Fibroblast of skin of scalp (primary cell): ENCODE measurements at regions not wholly inside any gene's neighbourhood (a gene's known extent, or its start where the extent isn't known, plus 50 kb on each side); places are given as distances from the start of the nearest gene placed in this dataset.
"Not testable (repeated sequence)": the region's sequence is repeated elsewhere in the genome, so short reads cannot be mapped to it uniquely, and the experiment has no call there.

Experiments
- DNase-seq: peaks from one replicate; pipeline ENCODE4 v3.0.0-alpha.2; 2013

DNA sequence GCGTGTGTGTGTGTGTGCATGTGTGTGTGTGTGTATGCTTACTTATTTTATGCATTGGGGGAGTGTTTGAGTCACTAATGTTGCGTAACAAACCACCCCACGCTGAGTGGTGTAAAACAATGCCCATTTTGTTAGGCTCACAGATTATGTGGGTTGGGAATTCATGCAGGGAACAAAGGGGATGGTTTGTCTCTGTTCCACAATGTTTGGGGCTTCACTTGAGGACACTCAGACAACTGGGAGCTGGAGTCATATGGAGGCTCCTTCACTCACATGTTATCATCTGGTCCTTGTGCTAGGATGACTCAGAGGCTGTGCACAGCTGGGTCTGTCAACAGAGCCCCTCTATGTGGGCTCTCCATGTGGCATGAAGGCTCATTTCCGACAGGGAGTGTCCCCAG lies 51.3 kb upstream of the LARGE1 start:
- no peak for DNase-seq

DNA sequence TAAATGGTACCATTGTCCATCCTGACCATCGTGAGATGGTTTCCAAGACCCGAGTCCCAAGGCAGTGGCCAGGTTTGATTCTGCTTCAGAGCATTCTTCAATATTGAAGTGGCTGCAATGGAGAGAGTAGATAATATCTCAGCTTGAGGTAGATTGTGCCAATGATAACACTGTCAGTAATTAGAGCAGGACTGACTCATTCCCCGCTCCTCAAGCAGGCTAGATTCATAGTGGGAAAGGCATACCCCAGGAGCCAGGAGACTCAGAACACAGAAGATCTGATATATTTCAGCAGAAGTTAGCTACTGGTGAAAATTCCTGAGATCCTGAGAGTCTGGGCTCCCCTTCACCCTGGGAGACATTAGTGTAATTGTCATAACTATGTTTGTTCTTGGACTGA lies 55.6 kb upstream of the LARGE1 start:
- no peak for DNase-seq

DNA sequence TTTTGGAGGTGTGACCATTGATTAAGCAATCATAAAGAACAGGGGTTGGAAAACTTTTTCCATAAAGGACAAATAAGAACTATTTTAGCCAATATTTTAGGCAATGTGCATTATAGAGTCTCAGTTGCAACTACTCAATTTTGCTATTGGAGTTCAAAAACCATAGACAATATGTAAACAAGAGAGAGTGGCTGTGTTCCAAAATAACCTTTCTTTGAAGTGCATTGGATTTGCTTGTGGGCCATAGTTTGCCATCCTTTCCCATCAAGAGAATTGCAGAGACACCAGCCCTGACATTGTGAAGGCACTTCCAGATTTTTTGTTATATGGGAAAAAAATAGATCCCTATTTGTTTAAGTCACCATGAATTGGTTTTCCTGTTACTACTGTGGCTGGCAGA lies 63.3 kb upstream of the LARGE1 start:
- no peak for DNase-seq

DNA sequence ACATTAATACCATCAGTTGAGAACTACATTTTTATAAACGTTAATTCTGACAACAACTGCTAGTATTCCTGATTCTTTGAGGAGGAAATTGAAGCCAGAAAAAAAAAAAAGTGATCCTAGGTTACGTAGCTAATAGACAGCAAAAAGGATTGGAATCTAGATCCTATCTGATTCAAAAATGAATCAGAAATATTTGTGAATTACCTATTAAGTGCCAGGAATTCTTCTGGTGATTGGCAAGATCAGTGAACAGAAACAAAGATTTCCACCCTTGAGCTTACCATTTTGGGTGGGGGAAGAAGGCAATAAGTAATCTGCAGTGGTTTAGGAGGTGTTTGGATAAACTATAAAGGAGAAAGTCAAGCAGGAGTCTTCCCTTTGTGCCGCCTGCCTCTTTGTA lies 63.9 kb upstream of the LARGE1 start:
- no peak for DNase-seq

DNA sequence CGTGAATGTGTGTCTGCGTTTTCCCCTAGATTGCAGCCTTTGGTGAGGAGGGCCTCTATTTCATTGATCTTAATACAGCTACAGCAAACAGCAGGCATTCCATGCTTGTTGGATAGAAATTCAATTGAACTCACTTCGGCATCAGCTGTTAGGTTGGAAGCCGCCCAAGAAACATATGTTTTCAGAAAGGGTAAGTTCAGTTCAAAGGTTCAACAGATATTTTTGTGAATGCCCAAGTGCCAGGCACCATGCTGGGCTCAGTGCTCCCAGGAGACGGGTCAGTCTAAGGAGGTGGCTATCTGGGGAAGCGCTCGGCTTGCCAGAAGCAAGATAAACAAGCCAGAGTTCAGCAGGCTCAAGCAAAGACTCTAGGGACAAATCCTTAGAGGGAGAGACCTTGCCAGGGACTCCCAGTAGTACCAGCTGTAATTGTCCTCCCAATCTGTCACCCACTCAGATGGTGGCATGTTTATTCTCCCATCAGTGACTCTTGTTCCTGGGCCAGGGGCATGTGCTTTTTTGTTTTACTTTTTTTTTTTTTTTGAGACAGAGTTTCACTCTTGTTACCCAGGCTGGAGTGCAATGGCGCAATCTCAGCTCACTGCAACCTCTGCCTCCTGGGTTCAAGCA lies 64.5 kb upstream of the LARGE1 start:
- DNase-seq = no peak

DNA sequence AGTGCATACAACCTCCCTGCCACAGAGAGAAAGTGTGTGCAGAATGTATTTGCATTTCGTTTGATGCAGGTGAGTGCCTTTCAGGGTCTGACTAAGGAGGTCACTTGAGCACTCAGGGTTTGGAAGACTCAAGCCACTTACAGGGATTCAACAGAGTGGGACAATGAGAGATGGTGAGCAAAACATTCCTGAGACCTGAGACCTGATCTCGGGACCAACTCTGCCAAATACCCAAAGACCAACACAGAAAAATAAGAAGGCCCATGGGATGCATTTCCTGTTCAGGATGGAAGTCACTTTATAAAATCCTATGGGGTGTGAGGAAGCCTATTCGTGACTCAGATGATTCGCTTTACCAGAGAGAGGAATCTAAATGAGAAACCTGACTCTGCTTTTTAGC lies 65.2 kb upstream of the LARGE1 start:
- DNase-seq = no peak

DNA sequence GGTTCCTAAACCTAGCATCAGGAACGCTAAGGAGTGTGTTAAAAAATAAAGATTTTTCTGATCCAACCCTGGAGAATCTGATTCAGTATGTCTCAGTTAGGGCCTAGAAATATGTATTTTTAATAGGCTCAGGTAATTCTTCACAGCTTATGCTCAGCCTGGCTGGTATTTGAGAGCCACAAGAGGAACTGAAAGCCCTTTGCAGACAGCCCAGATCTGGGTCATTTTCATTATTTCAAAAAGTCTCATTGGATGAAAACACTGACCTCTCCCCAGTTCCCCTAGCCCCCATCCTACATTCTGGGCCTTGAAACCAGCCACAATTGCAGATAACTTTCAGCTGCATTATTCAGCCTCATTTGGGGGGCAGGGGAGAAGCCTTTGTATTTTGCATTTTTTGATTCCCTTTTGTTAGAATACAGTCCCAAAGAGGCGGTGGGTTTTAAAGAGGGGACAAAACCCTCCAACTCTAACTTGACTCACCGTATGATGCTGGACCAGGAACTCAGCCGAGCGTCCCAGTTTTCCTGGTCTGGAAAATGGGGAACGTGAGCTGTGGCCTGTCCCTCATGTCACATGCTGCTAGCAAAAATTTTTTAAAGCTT lies 66.0 kb upstream of the LARGE1 start:
- DNase-seq = no peak

DNA sequence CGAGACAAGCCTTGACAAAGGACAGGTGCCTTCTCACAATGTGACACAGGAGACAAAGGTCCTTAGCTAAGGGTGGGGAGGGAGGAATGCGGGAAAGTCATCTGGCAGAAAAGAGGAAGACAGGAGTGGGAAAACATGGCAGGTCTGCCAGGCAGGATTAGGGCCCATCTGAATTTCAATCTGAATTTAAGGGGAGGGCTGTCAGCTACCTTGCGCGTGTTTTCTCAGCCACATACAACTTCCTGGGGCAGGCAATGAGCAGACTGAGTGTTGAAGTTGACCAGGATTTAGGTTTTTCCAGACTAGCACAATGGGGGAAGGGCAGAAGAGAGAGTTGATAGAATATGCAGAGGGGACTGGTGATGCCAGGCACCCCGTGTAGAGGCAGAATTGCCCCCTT lies 66.7 kb upstream of the LARGE1 start:
- no peak for DNase-seq

DNA sequence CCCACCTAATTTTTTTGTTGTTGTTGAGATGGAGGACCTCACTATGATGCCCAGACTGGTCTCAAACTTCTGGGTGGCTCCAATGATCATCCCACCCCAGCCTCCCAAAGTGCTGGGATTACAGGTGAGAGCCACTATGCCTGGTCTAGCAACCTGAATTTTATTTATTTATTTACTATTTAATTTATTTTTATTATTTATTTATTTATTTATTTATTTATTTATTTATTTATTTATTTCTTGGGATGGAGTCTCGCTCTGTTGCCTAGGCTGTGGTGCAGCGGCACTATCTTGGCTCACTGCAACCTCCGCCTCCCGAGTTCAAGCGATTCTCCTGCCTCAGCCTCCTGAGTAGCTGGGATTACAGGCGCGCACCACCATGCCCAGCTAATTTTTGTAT lies 69.0 kb upstream of the LARGE1 start:
- not testable (repeated sequence) for DNase-seq

DNA sequence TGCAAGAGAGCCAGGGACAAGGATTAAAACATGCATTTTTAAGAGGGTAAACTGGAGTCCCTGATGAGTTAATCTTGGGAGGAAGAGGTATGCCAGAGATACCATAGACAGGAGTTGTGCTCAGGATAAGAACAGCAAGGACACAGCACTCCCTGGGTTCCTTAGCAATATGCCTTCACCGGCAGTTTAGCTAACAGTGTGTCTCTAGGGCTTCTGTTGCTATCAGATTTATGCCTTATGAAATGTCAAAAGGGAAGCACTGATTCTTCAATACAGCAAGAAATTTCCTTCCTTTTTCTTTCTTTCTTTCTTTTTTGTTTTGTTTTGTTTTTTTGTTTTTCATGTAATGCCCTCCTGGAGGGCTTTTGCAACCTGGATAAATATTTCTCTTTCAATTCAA lies 71.3 kb upstream of the LARGE1 start:
- DNase-seq = no peak

DNA sequence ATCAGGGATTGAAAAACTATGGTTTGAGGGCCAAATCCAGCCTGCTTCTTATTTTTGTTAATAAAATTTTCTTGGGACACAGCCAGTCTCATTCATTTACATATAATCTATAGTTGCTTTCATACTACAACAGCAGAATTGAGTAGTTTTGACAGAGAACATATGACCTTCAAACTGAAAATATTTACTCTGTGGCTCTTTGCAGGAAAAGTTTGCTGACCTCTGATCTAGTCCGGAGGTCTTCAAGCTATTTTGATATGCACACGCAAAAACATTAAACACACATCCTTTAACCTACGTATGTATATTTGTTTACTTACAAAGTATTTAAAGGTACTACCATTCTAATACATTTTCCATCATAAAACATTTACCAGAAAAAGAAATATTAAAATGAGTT lies 76.5 kb upstream of the LARGE1 start:
- DNase-seq = no peak

DNA sequence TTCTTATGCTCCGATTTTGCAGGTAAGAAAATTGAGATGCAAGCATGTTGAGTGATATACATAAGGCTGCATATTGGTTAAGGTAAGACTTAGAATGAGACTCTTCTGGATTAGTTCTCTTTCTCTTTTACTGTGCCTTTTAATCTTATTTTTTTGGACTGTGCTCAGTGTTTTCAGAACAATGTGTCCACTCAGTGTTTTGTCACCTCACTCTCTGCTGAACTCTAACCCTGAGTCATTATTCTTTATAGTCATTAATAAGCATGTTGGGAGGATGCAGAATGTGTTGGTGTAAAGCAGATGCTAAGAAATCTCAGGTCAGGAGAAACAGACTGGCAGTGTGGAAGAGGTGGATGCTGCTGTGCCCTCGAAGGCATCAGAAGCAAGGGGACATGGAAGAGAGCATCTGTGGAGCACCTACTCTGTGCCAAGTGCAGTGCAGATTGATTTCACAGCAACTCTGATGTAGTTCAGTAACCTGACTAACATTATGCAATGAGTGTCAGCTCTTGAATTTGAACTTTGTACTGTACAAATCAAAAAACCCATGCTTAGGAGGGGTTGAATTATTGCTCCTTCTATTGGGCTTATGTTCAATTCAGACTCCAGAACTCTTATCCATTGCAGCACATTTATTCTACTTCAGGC lies 80.7 kb upstream of the LARGE1 start:
- no peak for DNase-seq

DNA sequence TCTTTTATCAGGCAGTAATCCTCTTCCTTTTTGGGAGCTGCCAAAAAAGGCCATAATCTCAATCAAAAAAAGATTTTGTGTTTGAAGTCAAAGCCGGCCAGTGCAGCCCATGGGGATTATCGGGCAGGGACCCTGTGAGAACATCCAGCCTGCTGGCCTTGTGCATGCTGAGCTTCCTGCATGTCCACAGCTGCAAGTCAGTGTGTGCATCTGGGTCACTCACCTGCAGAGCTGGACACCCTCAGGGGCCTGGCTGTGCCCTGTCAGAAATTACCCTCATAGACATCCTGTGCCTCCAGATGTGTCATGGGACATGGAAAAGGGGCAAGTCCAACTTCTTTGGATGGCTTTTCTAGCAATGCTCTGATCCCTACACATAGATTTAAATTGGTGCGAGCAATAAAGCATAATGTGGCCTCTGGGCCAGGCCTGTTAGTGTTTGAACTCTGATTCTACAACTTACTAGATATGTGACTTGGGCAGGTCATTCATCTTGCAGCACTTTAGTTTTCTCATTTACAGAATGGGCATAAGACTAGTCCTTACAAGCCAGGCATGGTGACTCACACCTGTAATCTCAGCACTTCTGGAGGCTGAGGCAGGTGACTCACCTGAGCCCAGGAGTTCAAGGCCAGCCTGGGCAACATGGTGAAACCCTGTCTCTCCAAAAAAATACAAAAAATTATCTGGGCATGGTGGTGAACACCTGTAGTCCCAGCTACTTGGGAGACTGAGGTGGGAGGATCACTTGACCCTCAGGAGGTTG lies 81.6 kb upstream of the LARGE1 start:
- DNase-seq = no peak

DNA sequence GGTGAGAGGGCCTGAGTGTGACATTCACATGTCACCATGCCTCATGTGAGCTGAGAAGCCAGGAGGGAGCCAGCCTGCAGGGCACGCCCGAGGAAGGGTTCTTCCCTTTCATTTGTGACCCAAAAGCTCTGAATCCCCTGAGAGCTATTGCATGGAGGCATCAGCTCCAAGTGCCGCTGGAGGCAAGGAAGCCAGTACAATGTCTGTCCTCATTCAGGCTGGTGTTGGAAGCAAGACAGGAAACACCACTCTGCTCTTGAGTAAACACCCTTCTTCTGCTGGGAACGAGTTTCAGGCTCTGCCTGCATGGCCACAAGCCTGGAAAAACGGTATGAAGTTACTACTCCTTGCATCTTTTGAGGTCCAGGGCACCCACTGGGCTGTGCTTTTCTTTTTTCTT lies 83.8 kb upstream of the LARGE1 start:
- no peak for DNase-seq

DNA sequence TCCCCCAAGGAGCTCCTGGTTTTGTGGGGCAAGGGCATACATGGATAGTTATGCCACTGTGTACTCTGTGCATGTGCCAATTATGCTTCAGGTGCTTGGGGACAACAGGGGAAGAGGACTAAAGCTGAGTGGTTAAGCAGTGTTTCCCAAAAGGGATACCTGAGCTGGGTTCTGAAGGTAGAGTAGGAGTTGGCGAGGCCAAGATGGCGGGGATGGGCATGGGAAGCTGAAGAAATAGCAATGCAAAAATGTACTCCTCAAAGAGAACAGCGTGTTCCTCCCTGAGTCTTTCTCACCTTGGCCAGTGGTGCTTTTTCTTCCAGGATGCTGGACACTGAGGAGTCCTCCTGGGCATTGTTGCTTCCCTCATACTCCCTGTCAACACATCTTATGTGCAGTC lies 90.0 kb upstream of the LARGE1 start:
- no peak for DNase-seq

DNA sequence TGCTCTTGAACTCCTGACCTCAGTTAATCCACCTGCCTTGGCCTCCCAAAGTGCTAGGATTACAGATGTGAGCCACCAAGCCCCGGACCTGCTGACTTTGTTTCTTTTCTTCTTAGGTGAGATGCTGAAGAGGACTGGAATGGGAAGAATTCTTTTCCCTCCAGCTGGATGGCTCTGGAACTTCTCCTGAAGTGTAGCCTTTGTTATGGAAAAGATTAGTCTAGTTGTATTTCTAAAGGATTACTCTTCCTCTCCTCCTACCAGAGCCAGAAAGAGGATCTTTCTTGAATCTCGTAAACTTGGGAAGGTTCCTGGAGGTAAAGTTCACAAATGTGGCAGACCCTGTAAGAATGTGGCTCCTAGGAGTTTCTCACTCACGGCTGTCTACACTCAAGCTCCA lies 95.4 kb upstream of the LARGE1 start:
- DNase-seq = no peak

DNA sequence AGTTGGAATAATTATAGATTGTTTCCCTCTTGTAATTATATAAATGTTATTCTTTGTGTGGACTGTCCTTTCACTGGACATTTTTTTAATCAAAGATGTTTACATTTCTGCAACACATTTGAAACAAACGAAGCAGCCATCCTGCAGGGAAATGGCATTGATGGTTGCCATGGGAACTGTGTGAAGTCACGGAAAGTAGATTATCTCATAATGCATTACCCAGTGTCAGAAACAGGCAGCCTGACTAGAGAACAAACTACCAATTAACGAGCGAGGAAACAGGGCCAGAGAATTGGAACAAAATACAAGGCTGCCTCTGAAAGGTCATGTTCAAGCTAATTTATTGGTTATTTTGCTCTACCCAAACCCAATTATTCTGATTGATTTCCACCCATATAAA lies 96.9 kb upstream of the LARGE1 start:
- DNase-seq = no peak

DNA sequence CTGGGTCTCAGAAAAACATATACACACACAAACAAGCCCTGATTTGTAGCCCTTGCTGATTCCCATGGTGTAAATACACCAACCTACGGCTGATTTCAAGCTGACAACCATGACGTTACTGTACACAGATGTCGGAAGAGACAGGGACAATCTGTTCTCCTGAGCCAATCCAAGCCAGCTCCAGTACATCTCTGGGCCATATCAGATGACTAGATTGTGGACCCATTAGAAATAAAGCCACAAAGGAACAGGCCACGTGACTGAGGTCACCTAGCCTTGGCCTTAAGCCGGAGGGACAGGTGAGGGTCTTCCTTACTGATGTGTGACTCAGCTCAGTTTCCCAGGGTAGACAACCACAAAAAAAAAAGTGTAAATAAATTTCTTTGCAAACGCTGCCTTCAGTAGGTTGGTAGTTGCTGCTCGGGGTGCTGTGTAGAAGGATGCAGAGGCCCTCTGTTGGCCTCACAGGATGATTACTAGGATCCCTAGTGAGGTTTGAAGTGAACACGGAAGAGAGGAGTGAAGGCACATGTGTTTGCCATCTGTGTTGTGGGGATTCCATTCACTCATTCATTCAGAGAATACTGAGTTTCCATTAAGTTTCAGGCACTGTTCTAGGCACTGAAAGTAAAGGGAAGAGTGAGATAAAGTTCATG lies 99.0 kb upstream of the LARGE1 start:
- no peak for DNase-seq

DNA sequence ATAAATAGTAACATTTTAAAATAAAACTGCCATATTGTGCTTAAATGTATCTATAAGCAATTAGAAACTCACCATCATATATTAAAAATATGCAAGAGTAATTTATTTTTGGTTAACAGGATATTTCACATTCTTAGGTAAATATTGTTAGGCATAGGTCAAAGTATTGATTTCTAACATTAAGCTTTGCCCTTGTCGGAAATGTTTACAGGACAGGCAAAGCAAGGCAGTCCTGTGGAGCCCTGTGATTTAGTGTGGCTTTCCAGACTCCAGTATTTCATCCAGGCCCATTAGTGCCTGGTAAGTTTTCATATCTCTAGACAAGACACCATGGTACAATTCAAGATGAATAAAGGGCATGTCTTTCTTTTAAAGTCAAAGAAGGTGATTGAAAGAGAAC lies 114.9 kb upstream of the LARGE1 start:
- DNase-seq = no peak

DNA sequence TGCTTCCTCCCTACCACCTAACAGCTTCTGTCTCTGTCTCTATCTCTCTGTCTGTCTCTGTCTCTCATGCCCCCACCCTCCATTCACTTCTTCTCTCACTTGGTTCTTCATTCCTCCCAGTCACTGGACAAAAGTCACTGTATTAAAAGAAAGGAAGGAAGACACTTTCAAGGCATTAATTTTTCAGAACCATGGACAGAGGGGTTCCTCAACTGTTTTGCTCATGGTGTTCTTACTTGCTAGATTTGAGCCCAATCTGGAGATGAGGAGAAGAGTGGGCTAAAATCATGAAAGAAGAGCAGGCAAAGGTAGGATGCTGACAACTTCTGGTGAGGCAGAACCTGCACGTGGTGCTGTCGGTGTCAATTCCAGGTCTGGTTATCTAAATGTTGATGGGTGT lies 116.7 kb upstream of the LARGE1 start:
- DNase-seq = no peak

DNA sequence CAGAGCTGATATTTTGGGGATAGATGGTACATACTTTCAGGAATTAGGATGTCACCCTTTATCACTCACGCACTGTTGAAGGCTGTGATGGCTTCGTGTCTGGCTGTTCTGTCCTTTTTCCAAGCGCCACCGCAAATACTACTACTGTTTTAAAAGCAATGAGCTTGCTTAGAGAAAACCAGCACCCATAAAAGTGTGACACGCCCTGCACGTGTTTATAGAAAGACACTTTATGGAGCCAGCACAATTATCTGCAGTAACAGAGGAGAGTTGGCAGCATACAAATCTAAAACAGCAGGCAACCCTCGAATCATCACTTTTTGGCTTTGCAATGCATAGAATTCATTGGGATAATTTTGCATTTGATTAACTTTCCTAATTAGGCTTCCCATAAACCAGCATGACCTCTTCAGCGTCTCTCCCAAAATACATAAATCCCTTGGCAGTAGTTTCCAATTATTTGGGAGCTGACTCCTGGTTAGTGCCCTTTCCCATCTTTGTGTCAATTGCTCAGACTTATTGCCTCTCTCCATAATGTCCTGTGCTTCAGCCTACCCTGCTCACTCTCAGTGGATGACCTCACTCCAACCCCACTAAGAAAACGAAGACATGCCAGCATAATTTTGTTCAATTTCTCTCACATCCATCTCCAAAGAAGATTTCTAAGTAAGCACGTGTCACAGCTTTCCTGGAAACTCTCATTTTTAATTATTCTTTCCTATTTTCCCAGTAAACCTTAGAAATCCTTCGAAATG lies 118.7 kb upstream of the LARGE1 start:
- DNase-seq = no peak

DNA sequence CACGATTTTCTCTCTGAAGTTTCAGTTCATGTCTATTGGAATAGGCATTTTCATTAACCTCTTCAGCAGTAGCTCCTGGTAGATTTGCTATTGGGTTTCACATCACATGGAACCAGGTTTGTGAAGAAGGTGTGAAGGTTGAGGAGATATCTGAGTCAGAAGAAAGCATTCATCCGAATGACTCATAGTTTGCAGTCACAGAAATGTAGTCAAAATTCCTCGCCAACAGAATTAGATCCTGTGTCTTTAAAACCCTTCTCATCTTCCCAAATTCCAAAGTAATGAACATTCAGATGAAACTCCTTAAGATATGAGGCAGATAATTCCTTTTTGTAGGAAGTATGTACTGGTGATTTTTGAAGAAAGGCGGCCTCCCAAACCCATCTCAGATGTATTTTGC lies 125.0 kb upstream of the LARGE1 start:
- DNase-seq = no peak
